H1 (cell line): ENCODE measurements at regions not wholly inside any gene's neighbourhood (a gene's known extent, or its start where the extent isn't known, plus 50 kb on each side); places are given as distances from the start of the nearest gene placed in this dataset.

Experiments used
- CTCF ChIA-PET: fragments of 300-600 bp; sonication (Branson Sonifier 250); formaldehyde crosslinking; loops from one replicate; lab custom pipeline; 2021; ENCODE audit not compliant: partially characterized antibody; lab: Charles Lee
- POLR2A ChIA-PET: fragments of 300-600 bp; sonication (Branson Sonifier 250); formaldehyde crosslinking; loops from one replicate; lab custom pipeline; 2021; ENCODE audit warnings: inconsistent platforms; ENCODE audit not compliant: partially characterized antibody; lab: Charles Lee
- DNase-seq, 2 experiments: peaks; one replicate each; pipeline versions ENCODE4 v3.0.0 to v3.0.0-alpha.2; 2010 to 2022; ENCODE audit warnings: low spot score in 2 of 2, low read depth in 1 of 2, mixed read lengths in 1 of 2
- FAIRE-seq: peaks from 2 replicates; lab custom pipeline; 2011; peaks lifted over from hg19 to GRCh38; lab: Jason Lieb, UNC
- H2AFZ ChIP-seq: 2 replicates; pipeline ENCODE4 v1.8.1; 2012; ENCODE audit warnings: low read length, inconsistent platforms
- H2AK5ac ChIP-seq: 2 replicates; pipeline ENCODE4 v1.6.1; 2013; ENCODE audit warnings: low read depth, low read length
- H2BK120ac ChIP-seq: replicated peaks from 2 replicates; pipeline ENCODE3; 2013; ENCODE audit warnings: low read depth, low read length, inconsistent platforms
- H2BK12ac ChIP-seq: 2 replicates; pipeline ENCODE4 v1.6.1; 2013; ENCODE audit warnings: low read depth, low read length
- H2BK15ac ChIP-seq: 2 replicates; pipeline ENCODE4 v1.6.1; 2013; ENCODE audit warnings: low read length
- H2BK20ac ChIP-seq: 2 replicates; pipeline ENCODE4 v1.6.1; 2013; ENCODE audit warnings: low read length
- H2BK5ac ChIP-seq: 2 replicates; pipeline ENCODE4 v1.6.1; 2013; ENCODE audit warnings: low read depth, low read length
- H3K14ac ChIP-seq: 2 replicates; pipeline ENCODE4 v1.6.1; 2013; ENCODE audit warnings: inconsistent platforms; ENCODE audit not compliant: insufficient read length
- H3K18ac ChIP-seq: 2 replicates; pipeline ENCODE4 v1.6.1; 2013; ENCODE audit warnings: low read length; ENCODE audit errors: extremely low read depth
- H3K23ac ChIP-seq: 2 replicates; pipeline ENCODE4 v1.6.1; 2013; ENCODE audit warnings: inconsistent platforms; ENCODE audit not compliant: insufficient read length
- H3K23me2 ChIP-seq: 2 replicates; pipeline ENCODE4 v1.6.1; 2013; ENCODE audit warnings: low read depth, low read length
- H3K27ac ChIP-seq: 2 replicates; pipeline ENCODE4 v1.6.1; 2011; ENCODE audit warnings: low read depth, low read length, inconsistent platforms
- H3K27me3 ChIP-seq, 4 experiments: replicated peaks in 1 of 4; 1 replicate in 1 of 4; 2 replicates in 3 of 4; pipeline versions ENCODE4 v1.6.1 to v1.8.1; 2011 to 2013; ENCODE audit warnings: low read length in 3 of 4, mild to moderate bottlenecking in 3 of 4, inconsistent platforms in 2 of 4, mixed read lengths in 2 of 4, moderate library complexity in 1 of 4; ENCODE audit not compliant: control insufficient read depth in 3 of 4, insufficient read depth in 3 of 4; ENCODE audit errors: extremely low read depth in 1 of 4
- H3K36me3 ChIP-seq, 4 experiments: 2 replicates each; pipeline versions ENCODE4 v1.6.1 to v1.8.1; 2011 to 2013; ENCODE audit warnings: mild to moderate bottlenecking in 4 of 4, low read length in 3 of 4, moderate library complexity in 2 of 4, control low read depth in 1 of 4, inconsistent platforms in 1 of 4; ENCODE audit not compliant: insufficient read depth in 4 of 4, control insufficient read depth in 2 of 4
- H3K4ac ChIP-seq: replicated peaks from 2 replicates; pipeline ENCODE3; 2013; ENCODE audit warnings: low read length, low read depth, mixed read lengths, inconsistent platforms; ENCODE audit not compliant: insufficient read length
- H3K4me1 ChIP-seq, 4 experiments: replicated peaks in 1 of 4; 1 replicate in 1 of 4; 2 replicates in 3 of 4; pipeline versions ENCODE4 v1.6.1 to v1.8.1; 2011 to 2013; ENCODE audit warnings: low read length in 3 of 4, inconsistent platforms in 2 of 4, mixed read lengths in 1 of 4; ENCODE audit not compliant: insufficient read depth in 4 of 4, control insufficient read depth in 3 of 4
- H3K4me2 ChIP-seq, 2 experiments: 2 replicates each; pipeline versions ENCODE4 v1.6.1 to v1.8.1; 2011 to 2013; ENCODE audit warnings: low read depth in 2 of 2, low read length in 2 of 2, control low read depth in 1 of 2, inconsistent platforms in 1 of 2, mild to moderate bottlenecking in 1 of 2; ENCODE audit not compliant: insufficient read depth in 1 of 2
- H3K4me3 ChIP-seq, 4 experiments: fragments of 200-600, 300-600 bp in 1 of 4; sonication (generic), shearing (Covaris generic), sonication (Bioruptor Twin) in 1 of 4; 2 replicates each; pipeline versions ENCODE4 v1.5.1 to v1.8.1; 2011 to 2016; ENCODE audit warnings: low read length in 4 of 4, low read depth in 3 of 4, control low read depth in 2 of 4, inconsistent platforms in 2 of 4, mild to moderate bottlenecking in 2 of 4, mixed read lengths in 1 of 4, moderate library complexity in 1 of 4; ENCODE audit not compliant: insufficient read depth in 2 of 4; ENCODE audit errors: extremely low read depth in 1 of 4
- H3K56ac ChIP-seq: replicated peaks from 2 replicates; pipeline ENCODE3; 2013; ENCODE audit warnings: low read depth, mild to moderate bottlenecking, mixed read lengths, low read length, inconsistent platforms; ENCODE audit not compliant: insufficient read length
- H3K79me1 ChIP-seq: 2 replicates; pipeline ENCODE4 v1.6.1; 2013; ENCODE audit warnings: low read depth, low read length, control low read depth
- H3K79me2 ChIP-seq, 2 experiments: 2 replicates each; pipeline versions ENCODE4 v1.6.1 to v1.8.1; 2012 to 2013; ENCODE audit warnings: low read length in 2 of 2, mild to moderate bottlenecking in 2 of 2, inconsistent platforms in 1 of 2; ENCODE audit not compliant: insufficient read depth in 2 of 2, control insufficient read depth in 1 of 2
- H3K9ac ChIP-seq, 4 experiments: replicated peaks in 1 of 4; 1 replicate in 1 of 4; 2 replicates in 3 of 4; pipeline versions ENCODE4 v1.6.1 to v1.8.1; 2011 to 2013; ENCODE audit warnings: low read depth in 3 of 4, low read length in 3 of 4, control low read depth in 2 of 4, mild to moderate bottlenecking in 2 of 4, moderate library complexity in 2 of 4, inconsistent platforms in 1 of 4; ENCODE audit errors: extremely low read depth in 1 of 4
- H3K9me3 ChIP-seq, 2 experiments: 2 replicates each; pipeline versions ENCODE4 v1.6.1 to v1.8.1; 2012 to 2013; ENCODE audit warnings: mild to moderate bottlenecking in 2 of 2, moderate library complexity in 2 of 2, control low read depth in 1 of 2, inconsistent platforms in 1 of 2, low read depth in 1 of 2, low read length in 1 of 2, mixed read lengths in 1 of 2; ENCODE audit not compliant: insufficient read depth in 2 of 2
- H4K20me1 ChIP-seq, 2 experiments: replicated peaks in 1 of 2; 2 replicates each; pipeline versions ENCODE3 to v1.8.1; 2011 to 2013; ENCODE audit warnings: inconsistent platforms in 2 of 2, low read length in 2 of 2, mild to moderate bottlenecking in 1 of 2; ENCODE audit not compliant: insufficient read depth in 2 of 2, control insufficient read depth in 1 of 2
- H4K5ac ChIP-seq: 2 replicates; pipeline ENCODE4 v1.6.1; 2013; ENCODE audit warnings: low read length, low read depth, mixed read lengths, inconsistent platforms; ENCODE audit not compliant: insufficient read length
- H4K8ac ChIP-seq: 2 replicates; pipeline ENCODE4 v1.8.0; 2013; ENCODE audit warnings: mild to moderate bottlenecking, moderate library complexity, low read length, inconsistent platforms; ENCODE audit not compliant: insufficient read depth; ENCODE audit errors: extremely low read depth
- H4K91ac ChIP-seq: replicated peaks from 2 replicates; pipeline ENCODE3; 2013; ENCODE audit warnings: low read length, mixed read lengths, inconsistent platforms; ENCODE audit not compliant: insufficient read length
- CREB1 ChIP-seq: IDR thresholded peaks from 2 replicates; pipeline ENCODE4 v1.6.1; 2012; ENCODE audit warnings: inconsistent platforms
- EZH2 ChIP-seq: fragments of 200-600 bp; sonication (generic); IDR thresholded peaks from 2 replicates; pipeline ENCODE4 v1.7.1; 2012; ENCODE audit warnings: low read depth, mild to moderate bottlenecking, moderate library complexity, low read length, inconsistent platforms; ENCODE audit not compliant: severe bottlenecking
- RBBP5 ChIP-seq: IDR thresholded peaks from 2 replicates; pipeline ENCODE4 v1.7.1; 2012; ENCODE audit warnings: low read depth, mild to moderate bottlenecking, inconsistent platforms, low read length, moderate library complexity, borderline replicate concordance
- RXRA ChIP-seq: IDR thresholded peaks from 2 replicates; pipeline ENCODE4 v1.6.1; 2011; ENCODE audit warnings: low read depth, mild to moderate bottlenecking, low read length, moderate library complexity; ENCODE audit not compliant: insufficient read depth
- WGBS, 2 experiments: shearing (Covaris generic) in 1 of 2; methylation state at CpG; one replicate each; pipeline versions ENCODE4 v1.1.6 to v1.1.7; 2013 to 2015; ENCODE audit warnings: low lambda C conversion rate in 2 of 2, mixed read lengths in 2 of 2, inconsistent platforms in 1 of 2, low coverage in 1 of 2, missing lambda C conversion rate in 1 of 2; ENCODE audit not compliant: insufficient replicate concordance in 2 of 2, insufficient coverage in 1 of 2, insufficient read length in 1 of 2; ENCODE audit errors: extremely low coverage in 1 of 2, missing lambda C conversion rate in 1 of 2; 5-methylcytosine and 5-hydroxymethylcytosine counted together

GRCh38 chr4:83921124-83921523 lies 385.2 kb downstream of the GPAT3 start:
- TF ChIP-seq EZH2 (no peak), RXRA (no peak), RBBP5 (no peak), CREB1 (no peak)
- 90% methylated on average over 8 of the region's 8 CpGs; no CpG with 5 or more reads in 1 of the 2 experiments for WGBS, 2 experiments
- no peak overlapping the region for H2BK20ac ChIP-seq

More at GRCh38 chr4:83921124-83921523, 385.2 kb downstream of the GPAT3 start:
- no peak overlapping the region for H3K4ac ChIP-seq
- no peaks in the 10 kb centered on the region for H3K27me3 ChIP-seq
- no peak overlapping the region for H3K4me3 ChIP-seq
- H2AFZ ChIP-seq, result no peak overlapping the region
- H3K18ac ChIP-seq, result no peak overlapping the region
- DNase-seq (no peak), FAIRE-seq (no peak)
- H3K36me3 ChIP-seq, result no peaks in the 10 kb centered on the region
- H3K9me3 ChIP-seq, result peaks cover 0 to 4% of the 10 kb centered on the region in 2 experiments; a peak in 1 of 4 replicates
- no peak overlapping the region for H3K4me2 ChIP-seq
- H3K23ac ChIP-seq, result no peak overlapping the region
- no peak overlapping the region for H2BK12ac ChIP-seq
- no peak overlapping the region for H2AK5ac ChIP-seq
- H4K5ac ChIP-seq, result no peak overlapping the region
- no peak overlapping the region for H3K14ac ChIP-seq
- H3K56ac ChIP-seq, result no peak overlapping the region
- no peaks in the 10 kb centered on the region; the same call in 1 of the 2 replicates for H3K23me2 ChIP-seq
- no peak overlapping the region for H4K91ac ChIP-seq
- H2BK5ac ChIP-seq, result no peak overlapping the region
- H4K20me1 ChIP-seq, result no peaks in the 10 kb centered on the region
- H4K8ac ChIP-seq, result no peak overlapping the region
- H3K9ac ChIP-seq, result no peak overlapping the region
- ChIA-PET POLR2A (no interaction called here), CTCF (interaction anchor here (1.4 kb wide), 1 partner anchor 245 kb away, joined by 3 read pairs; no protein-coding TSS in a partner anchor)
- no peaks in the 10 kb centered on the region for H3K79me1 ChIP-seq
- H3K4me1 ChIP-seq, result peaks cover 0 to 11% (median 0%) of the 10 kb centered on the region in 4 experiments; a peak in 1 of 7 replicates
- H3K79me2 ChIP-seq, result no peaks in the 10 kb centered on the region
- no peak overlapping the region for H2BK120ac ChIP-seq
- H2BK15ac ChIP-seq, result no peak overlapping the region
- H3K27ac ChIP-seq, result no peak overlapping the region
